HEK293 (cell line): ENCODE measurements at regions not wholly inside any gene's neighbourhood (a gene's known extent, or its start where the extent isn't known, plus 50 kb on each side); places are given as distances from the start of the nearest gene placed in this dataset.

ENCODE experiments used
- CTCF ChIA-PET: fragments of 350-600 bp; formaldehyde crosslinking; extraction: SDS; loops from one replicate; lab custom pipeline; 2021; ENCODE audit warnings: antibody characterized with exemption; lab: Yijun Ruan, JAX
- POLR2A ChIA-PET: fragments of 300-600 bp; formaldehyde crosslinking; extraction: SDS; loops from one replicate; lab custom pipeline; 2020; ENCODE audit warnings: antibody characterized with exemption, inconsistent platforms; lab: Yijun Ruan, JAX
- H3K27ac ChIP-seq: fragments of 200-500 bp; sonication (Bioruptor generic); 2 replicates; pipeline ENCODE4 v1.5.1; 2014; ENCODE audit warnings: low read depth, low read length, control low read depth, inconsistent platforms; ENCODE audit errors: extremely low read depth
- H3K36me3 ChIP-seq, 2 experiments: fragments of 200-500 bp in 1 of 2; sonication (Bioruptor generic) in 1 of 2; 1 replicate in 1 of 2; 2 replicates in 1 of 2; pipeline ENCODE4 v1.5.1; 2014 to 2017; ENCODE audit warnings: inconsistent platforms in 2 of 2, low read length in 2 of 2; ENCODE audit not compliant: control insufficient read depth in 2 of 2, insufficient read depth in 1 of 2
- H3K4me1 ChIP-seq: fragments of 200-500 bp; sonication (Bioruptor generic); 2 replicates; pipeline ENCODE4 v1.5.1; 2014; ENCODE audit warnings: mild to moderate bottlenecking, low read length, inconsistent platforms; ENCODE audit not compliant: control insufficient read depth, insufficient read depth
- H3K4me3 ChIP-seq: 2 replicates; pipeline ENCODE4 v1.5.1; 2011; ENCODE audit warnings: low read depth, mild to moderate bottlenecking, control low read depth, low read length, moderate library complexity
- H3K9me3 ChIP-seq: fragments of 200-500 bp; sonication (Bioruptor generic); 2 replicates; pipeline ENCODE4 v1.5.1; 2014; ENCODE audit warnings: low read depth, low read length, inconsistent platforms; ENCODE audit not compliant: control insufficient read depth, insufficient read depth
- BCL11A ChIP-seq: fragments of 450-650 bp; formaldehyde crosslinking; IDR thresholded peaks from 2 replicates; pipeline ENCODE4 v1.5.1; 2016; ENCODE audit warnings: low read depth, missing biosample characterization, missing genetic modification characterization
- HOXD13 ChIP-seq: sonication (generic); formaldehyde crosslinking; IDR thresholded peaks from 2 replicates; pipeline ENCODE4 v1.8.0; 2022; ENCODE audit warnings: missing genetic modification reagents, borderline replicate concordance
- KLF7 ChIP-seq: fragments of 450-650 bp; formaldehyde crosslinking; IDR thresholded peaks from 2 replicates; pipeline ENCODE4 v1.5.1; 2016; ENCODE audit warnings: missing biosample characterization, missing genetic modification characterization, borderline replicate concordance
- OSR2 ChIP-seq: fragments of 450-650 bp; formaldehyde crosslinking; IDR thresholded peaks from 2 replicates; pipeline ENCODE4 v1.5.1; 2016; ENCODE audit warnings: missing biosample characterization, missing genetic modification characterization
- SCRT1 ChIP-seq: fragments of 450-650 bp; formaldehyde crosslinking; IDR thresholded peaks from 2 replicates; pipeline ENCODE4 v1.5.1; 2016; ENCODE audit warnings: missing biosample characterization, missing genetic modification characterization, borderline replicate concordance
- ZFP3 ChIP-seq: fragments of 450-650 bp; formaldehyde crosslinking; IDR thresholded peaks from 2 replicates; pipeline ENCODE4 v1.5.1; 2016; ENCODE audit warnings: low read depth, missing biosample characterization, missing genetic modification characterization
- ZNF10 ChIP-seq: fragments of 450-650 bp; formaldehyde crosslinking; IDR thresholded peaks from 2 replicates; pipeline ENCODE4 v1.5.1; 2017; ENCODE audit warnings: missing biosample characterization, missing genetic modification characterization
- ZNF114 ChIP-seq: fragments of 450-650 bp; formaldehyde crosslinking; IDR thresholded peaks from 2 replicates; pipeline ENCODE4 v1.5.0; 2017; ENCODE audit warnings: missing biosample characterization, missing genetic modification characterization
- ZNF155 ChIP-seq: fragments of 450-650 bp; formaldehyde crosslinking; IDR thresholded peaks from 2 replicates; pipeline ENCODE4 v1.5.1; 2016; ENCODE audit warnings: missing biosample characterization, missing genetic modification characterization
- ZNF214 ChIP-seq: fragments of 450-650 bp; formaldehyde crosslinking; IDR thresholded peaks from 2 replicates; pipeline ENCODE4 v1.5.1; 2017; ENCODE audit warnings: missing biosample characterization, mild to moderate bottlenecking, missing genetic modification characterization, borderline replicate concordance
- ZNF391 ChIP-seq: fragments of 450-650 bp; formaldehyde crosslinking; IDR thresholded peaks from 2 replicates; pipeline ENCODE4 v1.5.1; 2016; ENCODE audit warnings: low read depth, missing biosample characterization, missing genetic modification characterization, borderline replicate concordance
- ZNF416 ChIP-seq: fragments of 450-650 bp; formaldehyde crosslinking; IDR thresholded peaks from 2 replicates; pipeline ENCODE4 v1.5.1; 2016; ENCODE audit warnings: missing biosample characterization, missing genetic modification characterization
- ZNF433 ChIP-seq: fragments of 450-650 bp; formaldehyde crosslinking; IDR thresholded peaks from 2 replicates; pipeline ENCODE4 v1.5.1; 2016; ENCODE audit warnings: missing biosample characterization, missing genetic modification characterization, low read depth
- ZNF473 ChIP-seq: fragments of 450-650 bp; formaldehyde crosslinking; IDR thresholded peaks from 2 replicates; pipeline ENCODE4 v1.5.1; 2017; ENCODE audit warnings: missing biosample characterization, missing genetic modification characterization
- ZNF48 ChIP-seq: fragments of 450-650 bp; formaldehyde crosslinking; IDR thresholded peaks from 2 replicates; pipeline ENCODE4 v1.5.1; 2016; ENCODE audit warnings: missing biosample characterization, missing genetic modification characterization
- ZNF514 ChIP-seq: fragments of 450-650 bp; formaldehyde crosslinking; IDR thresholded peaks from 2 replicates; pipeline ENCODE4 v1.5.1; 2016; ENCODE audit warnings: missing biosample characterization, missing genetic modification characterization
- ZNF530 ChIP-seq: fragments of 450-650 bp; formaldehyde crosslinking; IDR thresholded peaks from 2 replicates; pipeline ENCODE4 v1.5.1; 2016; ENCODE audit warnings: low read depth, missing biosample characterization, missing genetic modification characterization
- ZNF555 ChIP-seq: fragments of 450-650 bp; formaldehyde crosslinking; conservative IDR thresholded peaks from 2 replicates; pipeline ENCODE4 v1.5.1; 2017; ENCODE audit warnings: missing biosample characterization, mild to moderate bottlenecking, missing genetic modification characterization, inconsistent platforms
- ZNF596 ChIP-seq: fragments of 450-650 bp; IDR thresholded peaks from 2 replicates; pipeline ENCODE4 v1.5.0; 2018; ENCODE audit warnings: missing biosample characterization, mild to moderate bottlenecking, missing genetic modification characterization, moderate library complexity
- ZNF600 ChIP-seq: fragments of 450-650 bp; formaldehyde crosslinking; IDR thresholded peaks from 2 replicates; pipeline ENCODE4 v1.5.1; 2016; ENCODE audit warnings: missing biosample characterization, missing genetic modification characterization
- TF ChIP-seq, protein P1 (sequence below): fragments of 450-650 bp; formaldehyde crosslinking; IDR thresholded peaks from 2 replicates; pipeline ENCODE4 v1.5.1; 2016; ENCODE audit warnings: missing biosample characterization, missing genetic modification characterization, low read depth
- TF ChIP-seq, protein P2 (sequence below): sonication (generic); formaldehyde crosslinking; IDR thresholded peaks from 2 replicates; pipeline ENCODE4 v1.8.1; 2022; ENCODE audit warnings: mild to moderate bottlenecking, moderate library complexity, missing genetic modification reagents
- TF ChIP-seq, protein P3 (sequence below): fragments of 450-650 bp; formaldehyde crosslinking; IDR thresholded peaks from 2 replicates; pipeline ENCODE4 v1.5.1; 2016; ENCODE audit warnings: missing biosample characterization, missing genetic modification characterization
- TF ChIP-seq, protein P4 (sequence below): fragments of 450-650 bp; formaldehyde crosslinking; IDR thresholded peaks from 2 replicates; pipeline ENCODE4 v1.5.1; 2017; ENCODE audit warnings: missing biosample characterization, missing genetic modification characterization
- TF ChIP-seq, protein P5 (sequence below): fragments of 450-650 bp; IDR thresholded peaks from 2 replicates; pipeline ENCODE4 v1.5.1; 2018; ENCODE audit warnings: missing biosample characterization, missing genetic modification characterization

DNA sequence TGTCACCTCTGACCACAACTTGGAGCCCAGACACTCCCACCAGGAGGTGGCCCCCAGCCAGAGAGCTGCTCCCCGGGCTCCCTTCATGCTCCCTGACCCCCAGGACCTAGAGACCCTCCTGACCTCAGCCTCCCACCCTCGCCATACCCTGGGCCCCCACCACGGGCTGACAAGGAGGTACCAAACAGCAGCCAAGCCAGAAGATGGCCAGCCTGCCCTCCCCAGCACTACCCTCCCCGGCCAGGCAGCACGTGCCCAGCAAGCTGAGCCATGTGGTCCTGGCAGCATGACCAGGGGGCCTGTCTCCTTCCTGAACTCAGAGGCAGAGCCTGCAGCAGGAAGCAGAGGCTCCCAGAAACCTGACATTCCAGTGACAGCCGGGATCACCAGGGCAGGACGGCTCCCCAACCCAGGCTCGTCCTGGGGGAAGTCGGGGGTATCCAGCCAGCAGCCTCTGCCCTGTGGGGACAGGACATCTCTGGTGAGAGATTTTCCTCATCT is 69.4 kb upstream of the GPC1 start:
- Histone ChIP-seq H3K9me3 (no peaks in the 10 kb centered on the region), H3K36me3 (no peaks in the 10 kb centered on the region), H3K27ac (no peak overlapping the region), H3K4me1 (no peaks in the 10 kb centered on the region), H3K4me3 (no peak overlapping the region)
- ChIA-PET CTCF (no interaction called here), POLR2A (no interaction called here)
- TF ChIP-seq ZNF514 (tag by site-specific recombination) = no peak
- TF ChIP-seq, protein P1, sequence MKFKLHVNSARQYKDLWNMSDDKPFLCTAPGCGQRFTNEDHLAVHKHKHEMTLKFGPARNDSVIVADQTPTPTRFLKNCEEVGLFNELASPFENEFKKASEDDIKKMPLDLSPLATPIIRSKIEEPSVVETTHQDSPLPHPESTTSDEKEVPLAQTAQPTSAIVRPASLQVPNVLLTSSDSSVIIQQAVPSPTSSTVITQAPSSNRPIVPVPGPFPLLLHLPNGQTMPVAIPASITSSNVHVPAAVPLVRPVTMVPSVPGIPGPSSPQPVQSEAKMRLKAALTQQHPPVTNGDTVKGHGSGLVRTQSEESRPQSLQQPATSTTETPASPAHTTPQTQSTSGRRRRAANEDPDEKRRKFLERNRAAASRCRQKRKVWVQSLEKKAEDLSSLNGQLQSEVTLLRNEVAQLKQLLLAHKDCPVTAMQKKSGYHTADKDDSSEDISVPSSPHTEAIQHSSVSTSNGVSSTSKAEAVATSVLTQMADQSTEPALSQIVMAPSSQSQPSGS (tag by site-specific recombination) = no peak
- no peak for TF ChIP-seq ZNF596 (tag by site-specific recombination)
- no peak for TF ChIP-seq ZNF214 (tag by site-specific recombination)
- TF ChIP-seq, protein P2, sequence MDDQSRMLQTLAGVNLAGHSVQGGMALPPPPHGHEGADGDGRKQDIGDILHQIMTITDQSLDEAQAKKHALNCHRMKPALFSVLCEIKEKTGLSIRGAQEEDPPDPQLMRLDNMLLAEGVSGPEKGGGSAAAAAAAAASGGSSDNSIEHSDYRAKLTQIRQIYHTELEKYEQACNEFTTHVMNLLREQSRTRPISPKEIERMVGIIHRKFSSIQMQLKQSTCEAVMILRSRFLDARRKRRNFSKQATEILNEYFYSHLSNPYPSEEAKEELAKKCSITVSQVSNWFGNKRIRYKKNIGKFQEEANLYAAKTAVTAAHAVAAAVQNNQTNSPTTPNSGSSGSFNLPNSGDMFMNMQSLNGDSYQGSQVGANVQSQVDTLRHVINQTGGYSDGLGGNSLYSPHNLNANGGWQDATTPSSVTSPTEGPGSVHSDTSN (CRISPR knock-in tag) = no peak
- TF ChIP-seq SCRT1 (tag by site-specific recombination) = no peak
- TF ChIP-seq, protein P3, sequence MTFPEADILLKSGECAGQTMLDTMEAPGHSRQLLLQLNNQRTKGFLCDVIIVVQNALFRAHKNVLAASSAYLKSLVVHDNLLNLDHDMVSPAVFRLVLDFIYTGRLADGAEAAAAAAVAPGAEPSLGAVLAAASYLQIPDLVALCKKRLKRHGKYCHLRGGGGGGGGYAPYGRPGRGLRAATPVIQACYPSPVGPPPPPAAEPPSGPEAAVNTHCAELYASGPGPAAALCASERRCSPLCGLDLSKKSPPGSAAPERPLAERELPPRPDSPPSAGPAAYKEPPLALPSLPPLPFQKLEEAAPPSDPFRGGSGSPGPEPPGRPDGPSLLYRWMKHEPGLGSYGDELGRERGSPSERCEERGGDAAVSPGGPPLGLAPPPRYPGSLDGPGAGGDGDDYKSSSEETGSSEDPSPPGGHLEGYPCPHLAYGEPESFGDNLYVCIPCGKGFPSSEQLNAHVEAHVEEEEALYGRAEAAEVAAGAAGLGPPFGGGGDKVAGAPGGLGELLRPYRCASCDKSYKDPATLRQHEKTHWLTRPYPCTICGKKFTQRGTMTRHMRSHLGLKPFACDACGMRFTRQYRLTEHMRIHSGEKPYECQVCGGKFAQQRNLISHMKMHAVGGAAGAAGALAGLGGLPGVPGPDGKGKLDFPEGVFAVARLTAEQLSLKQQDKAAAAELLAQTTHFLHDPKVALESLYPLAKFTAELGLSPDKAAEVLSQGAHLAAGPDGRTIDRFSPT (tag by site-specific recombination) = no peak

DNA sequence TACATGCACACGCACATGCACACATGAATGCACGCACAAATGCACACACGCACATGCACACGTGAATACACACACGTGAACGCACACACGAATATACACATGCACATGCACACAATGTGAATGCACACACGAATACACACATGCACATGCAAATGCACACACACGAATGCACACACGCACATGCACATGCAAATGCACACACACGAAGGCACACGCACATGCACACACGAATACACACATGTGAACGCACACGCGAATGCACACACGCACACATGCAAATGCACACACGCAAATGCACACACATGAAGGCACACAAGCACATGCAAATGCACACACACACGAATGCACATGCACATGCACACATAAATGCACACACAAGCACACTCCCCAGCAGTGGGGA is 68.6 kb upstream of the GPC1 start:
- TF ChIP-seq SCRT1 (tag by site-specific recombination) = no peak
- TF ChIP-seq, protein P4, sequence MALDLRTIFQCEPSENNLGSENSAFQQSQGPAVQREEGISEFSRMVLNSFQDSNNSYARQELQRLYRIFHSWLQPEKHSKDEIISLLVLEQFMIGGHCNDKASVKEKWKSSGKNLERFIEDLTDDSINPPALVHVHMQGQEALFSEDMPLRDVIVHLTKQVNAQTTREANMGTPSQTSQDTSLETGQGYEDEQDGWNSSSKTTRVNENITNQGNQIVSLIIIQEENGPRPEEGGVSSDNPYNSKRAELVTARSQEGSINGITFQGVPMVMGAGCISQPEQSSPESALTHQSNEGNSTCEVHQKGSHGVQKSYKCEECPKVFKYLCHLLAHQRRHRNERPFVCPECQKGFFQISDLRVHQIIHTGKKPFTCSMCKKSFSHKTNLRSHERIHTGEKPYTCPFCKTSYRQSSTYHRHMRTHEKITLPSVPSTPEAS (tag by site-specific recombination) = peak; percentile 97
- H3K4me1 ChIP-seq = no peaks in the 10 kb centered on the region
- H3K4me3 ChIP-seq = no peak overlapping the region
- H3K9me3 ChIP-seq = no peaks in the 10 kb centered on the region
- H3K27ac ChIP-seq = no peak overlapping the region
- ChIA-PET POLR2A (no interaction called here), CTCF (no interaction called here)
- no peaks in the 10 kb centered on the region for H3K36me3 ChIP-seq

DNA sequence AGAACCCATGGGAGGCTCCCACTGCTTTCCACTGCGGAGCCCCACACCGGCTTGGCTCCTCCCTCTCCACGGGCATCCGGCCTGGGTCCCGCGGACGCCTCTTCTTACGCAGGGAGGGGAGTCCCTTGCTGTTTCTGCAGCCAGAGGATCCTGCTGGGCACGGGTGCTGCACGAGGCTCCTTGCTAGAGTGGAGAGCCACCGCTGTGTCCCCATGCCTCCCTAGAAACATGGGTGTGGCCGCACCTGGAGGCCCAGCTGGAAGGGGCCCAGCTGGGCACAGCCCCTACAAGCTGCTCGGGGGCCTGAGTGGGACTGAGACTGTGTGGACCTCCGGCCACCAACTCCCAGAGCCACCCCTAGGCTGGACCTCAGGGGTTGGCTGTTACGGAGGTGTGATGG is 67.7 kb upstream of the GPC1 start:
- ChIA-PET POLR2A (no interaction called here), CTCF (no interaction called here)
- no peaks in the 10 kb centered on the region for H3K4me1 ChIP-seq
- H3K9me3 ChIP-seq = no peaks in the 10 kb centered on the region
- no peak overlapping the region for H3K4me3 ChIP-seq
- TF ChIP-seq ZNF48 = no peak
- TF ChIP-seq ZNF596 (tag by site-specific recombination) = no peak
- TF ChIP-seq ZNF555 (tag by site-specific recombination) = no peak
- no peak for TF ChIP-seq BCL11A (tag by site-specific recombination)
- no peak for TF ChIP-seq ZNF433 (tag by site-specific recombination)
- no peak for TF ChIP-seq ZNF391 (tag by site-specific recombination)
- no peak for TF ChIP-seq OSR2 (tag by site-specific recombination)
- TF ChIP-seq ZNF416 = no peak
- TF ChIP-seq ZNF473 (tag by site-specific recombination) = no peak
- no peak for TF ChIP-seq ZNF600 (tag by site-specific recombination)
- no peak for TF ChIP-seq HOXD13 (CRISPR knock-in tag)
- TF ChIP-seq ZFP3 (tag by site-specific recombination) = no peak
- TF ChIP-seq ZNF530 (tag by site-specific recombination) = no peak
- TF ChIP-seq, protein P5, sequence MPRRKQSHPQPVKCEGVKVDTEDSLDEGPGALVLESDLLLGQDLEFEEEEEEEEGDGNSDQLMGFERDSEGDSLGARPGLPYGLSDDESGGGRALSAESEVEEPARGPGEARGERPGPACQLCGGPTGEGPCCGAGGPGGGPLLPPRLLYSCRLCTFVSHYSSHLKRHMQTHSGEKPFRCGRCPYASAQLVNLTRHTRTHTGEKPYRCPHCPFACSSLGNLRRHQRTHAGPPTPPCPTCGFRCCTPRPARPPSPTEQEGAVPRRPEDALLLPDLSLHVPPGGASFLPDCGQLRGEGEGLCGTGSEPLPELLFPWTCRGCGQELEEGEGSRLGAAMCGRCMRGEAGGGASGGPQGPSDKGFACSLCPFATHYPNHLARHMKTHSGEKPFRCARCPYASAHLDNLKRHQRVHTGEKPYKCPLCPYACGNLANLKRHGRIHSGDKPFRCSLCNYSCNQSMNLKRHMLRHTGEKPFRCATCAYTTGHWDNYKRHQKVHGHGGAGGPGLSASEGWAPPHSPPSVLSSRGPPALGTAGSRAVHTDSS (tag by site-specific recombination) = no peak
- TF ChIP-seq ZNF10 (tag by site-specific recombination) = no peak
- no peak for TF ChIP-seq ZNF114 (tag by site-specific recombination)
- no peak for TF ChIP-seq KLF7
- no peak for TF ChIP-seq ZNF155 (tag by site-specific recombination)
- H3K36me3 ChIP-seq = no peaks in the 10 kb centered on the region
- H3K27ac ChIP-seq = no peak overlapping the region
